Right kidney (tissue), 1 donor: ENCODE measurements at regions not wholly inside any gene's neighbourhood (a gene's known extent, or its start where the extent isn't known, plus 50 kb on each side); places are given as distances from the start of the nearest gene placed in this dataset.
"Not testable (repeated sequence)": the region's sequence is repeated elsewhere in the genome, so short reads cannot be mapped to it uniquely, and the experiment has no call there.

Experiments
- DNase-seq: peaks from one replicate; pipeline ENCODE4 v3.0.0-alpha.2; 2016

- no peak for DNase-seq
These were observed 158.3 kb downstream of the MTX2 start for GRCh38 chr2:176427549-176427948.

- not testable (repeated sequence) for DNase-seq
These were observed 159.8 kb downstream of the MTX2 start for GRCh38 chr2:176428944-176429469.

GRCh38 chr2:176432434-176432833, 163.2 kb downstream of the MTX2 start:
- DNase-seq = no peak

GRCh38 chr2:176435729-176436128, 166.5 kb downstream of the MTX2 start:
- DNase-seq = no peak

- DNase-seq = no peak
These were observed 174.7 kb downstream of the MTX2 start for GRCh38 chr2:176443946-176444345.

GRCh38 chr2:176445956-176446355, 176.7 kb downstream of the MTX2 start:
- no peak for DNase-seq

GRCh38 chr2:176446718-176447414, 177.6 kb downstream of the MTX2 start:
- DNase-seq = no peak

- no peak for DNase-seq
These were observed 178.4 kb downstream of the MTX2 start for GRCh38 chr2:176447616-176448015.

- DNase-seq = no peak
These were observed 180.6 kb downstream of the MTX2 start for GRCh38 chr2:176449852-176450251.

- no peak for DNase-seq
These were observed 184.5 kb downstream of the MTX2 start for GRCh38 chr2:176453784-176454183.

GRCh38 chr2:176454893-176455815, 185.9 kb downstream of the MTX2 start:
- peak; percentile 72 for DNase-seq

GRCh38 chr2:176455816-176456291, 186.6 kb downstream of the MTX2 start:
- DNase-seq = peak; percentile 49

- DNase-seq = no peak
These were observed 188.2 kb downstream of the MTX2 start for GRCh38 chr2:176457481-176457880.

- no peak for DNase-seq
These were observed 192.0 kb downstream of the MTX2 start for GRCh38 chr2:176461098-176461808.

GRCh38 chr2:176461809-176462670, 192.8 kb downstream of the MTX2 start:
- no peak for DNase-seq

GRCh38 chr2:176463546-176463945, 194.3 kb downstream of the MTX2 start:
- no peak for DNase-seq

- DNase-seq = no peak
These were observed 195.8 kb downstream of the MTX2 start for GRCh38 chr2:176464886-176465564.

- DNase-seq = no peak
These were observed 197.7 kb downstream of the MTX2 start for GRCh38 chr2:176466918-176467452.

GRCh38 chr2:176467595-176467994, 198.4 kb downstream of the MTX2 start:
- no peak for DNase-seq

- DNase-seq = no peak
These were observed 199.3 kb downstream of the MTX2 start for GRCh38 chr2:176468457-176469113.
